Esophagus muscularis mucosa (tissue), 4 donors: ENCODE measurements at regions not wholly inside any gene's neighbourhood (a gene's known extent, or its start where the extent isn't known, plus 50 kb on each side); places are given as distances from the start of the nearest gene placed in this dataset.

ENCODE experiments used
- EP300 ChIP-seq: sonication (generic); formaldehyde crosslinking; IDR thresholded peaks from one replicate; pipeline ENCODE4 v1.6.1; 2017; ENCODE audit warnings: antibody characterized with exemption
- POLR2A ChIP-seq: fragments of 450-650 bp; IDR thresholded peaks from one replicate; pipeline ENCODE4 v1.6.1; 2017; ENCODE audit warnings: antibody characterized with exemption, moderate library complexity, mild to moderate bottlenecking, low read depth
- TF ChIP-seq, protein P1 (sequence below), 3 experiments: fragments of 200-600 bp in 2 of 3; fragments of 450-650 bp in 1 of 3; sonication (generic) in 2 of 3; IDR thresholded peaks; one replicate each; pipeline ENCODE4 v1.5.1; 2017 to 2019; ENCODE audit warnings: antibody characterized with exemption in 3 of 3, mild to moderate bottlenecking in 2 of 3, moderate library complexity in 1 of 3

DNA sequence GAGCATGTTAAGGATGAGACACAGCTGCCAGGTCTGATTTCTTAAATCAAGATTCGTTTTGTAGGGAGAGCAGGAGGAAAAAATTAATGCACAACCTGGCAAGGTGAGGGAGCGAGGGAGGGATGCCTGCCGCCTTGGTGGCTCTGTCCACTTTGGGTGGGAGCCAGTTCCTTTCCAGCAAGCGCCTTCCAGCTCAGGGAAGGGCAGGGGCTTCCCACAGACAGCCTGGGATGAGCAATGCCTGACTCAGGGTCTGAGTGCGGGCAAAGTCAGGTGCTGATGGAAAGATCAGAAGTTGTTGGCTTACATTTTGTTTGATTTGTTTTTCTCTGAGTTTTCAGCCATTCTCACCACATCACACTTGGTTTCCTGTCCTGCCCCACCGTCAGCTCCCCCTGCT, 220.7 kb downstream of the ENGASE start:
- TF ChIP-seq, protein P1, sequence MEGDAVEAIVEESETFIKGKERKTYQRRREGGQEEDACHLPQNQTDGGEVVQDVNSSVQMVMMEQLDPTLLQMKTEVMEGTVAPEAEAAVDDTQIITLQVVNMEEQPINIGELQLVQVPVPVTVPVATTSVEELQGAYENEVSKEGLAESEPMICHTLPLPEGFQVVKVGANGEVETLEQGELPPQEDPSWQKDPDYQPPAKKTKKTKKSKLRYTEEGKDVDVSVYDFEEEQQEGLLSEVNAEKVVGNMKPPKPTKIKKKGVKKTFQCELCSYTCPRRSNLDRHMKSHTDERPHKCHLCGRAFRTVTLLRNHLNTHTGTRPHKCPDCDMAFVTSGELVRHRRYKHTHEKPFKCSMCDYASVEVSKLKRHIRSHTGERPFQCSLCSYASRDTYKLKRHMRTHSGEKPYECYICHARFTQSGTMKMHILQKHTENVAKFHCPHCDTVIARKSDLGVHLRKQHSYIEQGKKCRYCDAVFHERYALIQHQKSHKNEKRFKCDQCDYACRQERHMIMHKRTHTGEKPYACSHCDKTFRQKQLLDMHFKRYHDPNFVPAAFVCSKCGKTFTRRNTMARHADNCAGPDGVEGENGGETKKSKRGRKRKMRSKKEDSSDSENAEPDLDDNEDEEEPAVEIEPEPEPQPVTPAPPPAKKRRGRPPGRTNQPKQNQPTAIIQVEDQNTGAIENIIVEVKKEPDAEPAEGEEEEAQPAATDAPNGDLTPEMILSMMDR (IDR thresholded peaks at IDR 0.05), result no peak
- TF ChIP-seq POLR2A (no peak), EP300 (no peak)
